GM19452 (cell line): ENCODE measurements at regions not wholly inside any gene's neighbourhood (a gene's known extent, or its start where the extent isn't known, plus 50 kb on each side); places are given as distances from the start of the nearest gene placed in this dataset.
"Not testable (repeated sequence)": the region's sequence is repeated elsewhere in the genome, so short reads cannot be mapped to it uniquely, and the experiment has no call there.

Experiments used
- ATAC-seq: cut with Tn5 transposase; IDR thresholded peaks from one replicate; pipeline ENCODE4 v1.9.1; 2021; ENCODE audit not compliant: unreplicated experiment

- ATAC-seq = no peak
Measured at GRCh38 chrX:131821945-131822622, 201.0 kb upstream of the STK26 start.

- ATAC-seq = no peak
Measured at GRCh38 chrX:131826572-131826971, 196.5 kb upstream of the STK26 start.

GRCh38 chrX:131827935-131828334 is 195.2 kb upstream of the STK26 start:
- peak; percentile 58 for ATAC-seq

- no peak for ATAC-seq
Measured at GRCh38 chrX:131828482-131828881, 194.6 kb upstream of the STK26 start.

GRCh38 chrX:131830400-131831184 is 192.5 kb upstream of the STK26 start:
- ATAC-seq = peak; percentile 63

- ATAC-seq = no peak
Measured at GRCh38 chrX:131831185-131831520, 191.9 kb upstream of the STK26 start.

GRCh38 chrX:131836161-131836560 is 186.9 kb upstream of the STK26 start:
- no peak for ATAC-seq

- ATAC-seq = no peak
Measured at GRCh38 chrX:131837325-131837724, 185.8 kb upstream of the STK26 start.

GRCh38 chrX:131840799-131841495 is 182.2 kb upstream of the STK26 start:
- peak; percentile 19 for ATAC-seq

- ATAC-seq = peak; percentile 80
Measured at GRCh38 chrX:131841496-131842437, 181.3 kb upstream of the STK26 start.

- ATAC-seq = no peak
Measured at GRCh38 chrX:131843987-131844386, 179.1 kb upstream of the STK26 start.

GRCh38 chrX:131845201-131845600 is 177.9 kb upstream of the STK26 start:
- ATAC-seq = no peak

GRCh38 chrX:131845771-131846170 is 177.3 kb upstream of the STK26 start:
- no peak for ATAC-seq

- ATAC-seq = not testable (repeated sequence)
Measured at GRCh38 chrX:131850964-131851363, 172.1 kb upstream of the STK26 start.

- no peak for ATAC-seq
Measured at GRCh38 chrX:131853440-131853839, 169.7 kb upstream of the STK26 start.

GRCh38 chrX:131854581-131854980 is 168.5 kb upstream of the STK26 start:
- no peak for ATAC-seq

- ATAC-seq = no peak
Measured at GRCh38 chrX:131861088-131861787, 161.9 kb upstream of the STK26 start.

- no peak for ATAC-seq
Measured at GRCh38 chrX:131862321-131862720, 160.8 kb upstream of the STK26 start.

- ATAC-seq = no peak
Measured at GRCh38 chrX:131869182-131869581, 153.9 kb upstream of the STK26 start.

GRCh38 chrX:131874300-131874699 is 148.8 kb upstream of the STK26 start:
- ATAC-seq = no peak
